NCI-H187 (cell line): ENCODE measurements at regions not wholly inside any gene's neighbourhood (a gene's known extent, or its start where the extent isn't known, plus 50 kb on each side); places are given as distances from the start of the nearest gene placed in this dataset.

Experiments used
- DNase-seq, 2 experiments: peaks; one replicate each; lab custom pipeline; 2025; lab: John Stamatoyannopoulos, UW

DNA sequence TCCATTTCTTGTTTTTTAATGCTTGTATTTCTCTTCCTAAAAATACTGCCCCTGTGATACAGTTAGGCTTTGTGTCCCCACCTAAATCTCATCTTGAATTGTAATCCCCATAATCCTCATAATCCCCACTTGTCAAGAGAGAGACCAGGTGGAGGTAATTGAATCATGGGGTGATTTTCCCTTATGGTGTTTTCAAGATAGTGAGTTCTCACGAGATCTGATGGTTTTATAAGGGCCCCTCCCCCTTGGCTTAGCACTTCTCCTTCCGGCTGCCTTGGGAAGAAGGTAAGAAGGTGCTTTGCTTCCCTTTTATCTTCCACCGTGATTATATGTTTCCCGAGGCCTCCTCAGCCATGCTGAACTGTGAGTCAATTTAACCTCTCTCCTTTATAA, 227.4 kb downstream of the MAN2A1 start:
- DNase-seq: no peak

DNA sequence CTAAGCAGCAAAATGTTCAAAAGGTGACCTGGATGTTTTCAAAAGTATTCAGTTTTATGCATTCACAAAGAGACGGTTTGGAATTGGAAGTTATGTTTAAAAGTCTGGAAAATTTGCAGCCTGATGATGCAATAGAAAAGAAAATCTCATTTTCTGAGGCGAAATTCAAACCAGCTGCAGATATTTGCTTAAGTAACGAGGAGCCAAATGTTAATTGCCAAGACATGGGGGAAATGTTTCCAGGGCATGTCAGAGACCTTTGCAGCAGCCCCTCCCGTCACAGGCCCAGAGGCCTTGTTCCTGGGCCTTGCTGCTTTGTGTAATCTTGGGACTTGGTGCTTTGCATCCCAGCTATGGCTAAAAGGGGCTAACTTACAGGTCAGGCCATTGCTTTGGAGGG, 228.2 kb downstream of the MAN2A1 start:
- no peak for DNase-seq

DNA sequence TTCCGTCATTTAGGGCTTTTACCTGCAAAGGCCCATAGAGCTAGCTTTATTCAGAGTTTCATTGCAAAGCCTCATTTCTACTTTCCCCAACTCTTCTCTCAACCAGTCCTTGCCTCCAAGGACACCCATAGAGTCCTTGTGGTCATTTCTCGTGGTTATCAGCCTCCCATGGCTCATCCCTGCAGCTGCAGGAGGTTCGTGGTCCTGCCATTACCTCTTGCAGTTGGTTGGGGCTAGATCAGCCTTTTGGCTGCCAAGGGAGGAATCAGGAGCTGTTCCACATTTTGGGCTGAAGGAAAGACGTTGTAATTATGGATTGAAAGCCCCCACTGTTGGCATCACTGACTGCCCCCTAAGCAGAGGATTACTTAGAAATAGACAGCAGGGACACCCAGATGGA, 231.0 kb downstream of the MAN2A1 start:
- DNase-seq: no peak

DNA sequence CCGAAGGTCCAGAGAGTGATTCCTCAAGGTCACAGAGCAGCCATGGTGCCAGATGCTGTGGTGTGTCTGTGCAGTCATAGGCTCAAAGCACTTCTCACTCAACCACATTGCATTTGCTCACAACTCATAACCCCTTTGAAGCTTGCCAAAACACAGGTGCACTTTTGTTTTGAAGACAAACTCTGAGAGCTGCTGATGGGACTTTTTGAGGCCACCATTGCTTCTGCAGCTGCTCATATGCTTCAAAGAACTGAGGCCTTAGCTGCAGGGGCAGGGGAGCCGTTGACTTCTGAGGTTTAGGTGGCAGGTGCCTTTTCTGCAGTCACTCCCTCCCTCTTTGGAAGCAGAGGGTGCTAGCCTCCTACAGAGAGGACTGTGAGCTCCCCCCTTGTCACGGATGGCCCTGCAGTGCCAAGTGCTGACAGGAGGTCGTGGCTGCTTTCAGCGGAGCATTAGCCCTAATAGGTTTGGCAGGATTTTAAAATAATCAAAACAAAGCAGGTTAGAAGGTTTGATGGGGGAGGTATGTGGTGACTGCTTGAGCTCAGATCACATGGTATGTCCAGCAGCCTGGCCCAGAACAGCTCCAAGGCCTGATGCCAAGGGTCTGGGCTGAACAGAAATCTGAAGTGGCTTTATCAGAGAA, 232.1 kb downstream of the MAN2A1 start:
- no peak for DNase-seq

DNA sequence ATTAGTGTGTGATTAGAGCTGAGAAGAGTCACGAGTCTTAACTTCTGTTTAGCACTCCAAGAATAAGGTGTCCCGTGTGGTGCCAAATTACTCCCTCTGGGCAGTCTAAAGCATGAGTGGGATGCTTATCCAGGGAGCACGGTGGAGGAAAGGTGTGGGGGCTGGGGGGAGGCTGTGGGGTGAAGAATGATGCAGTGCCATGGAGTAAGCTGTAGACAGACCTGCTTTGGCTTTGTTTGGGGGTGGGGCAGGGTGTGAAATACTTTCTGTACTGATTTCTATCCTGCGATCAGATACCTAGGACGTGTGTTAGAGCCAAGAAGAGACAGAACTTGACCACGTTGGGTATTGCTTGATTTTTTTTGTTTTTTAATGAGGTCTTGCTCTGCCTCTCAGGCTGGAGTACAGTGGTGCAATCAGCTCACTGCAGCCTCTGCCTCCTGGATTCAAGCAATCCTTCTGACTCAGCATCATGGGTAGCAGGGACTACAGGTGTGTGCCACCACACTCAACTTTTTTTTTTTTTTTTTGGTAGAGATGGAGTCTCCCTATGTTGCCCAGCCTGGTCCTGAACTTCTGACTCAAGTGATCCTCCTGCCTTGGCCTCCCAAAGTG, 232.8 kb downstream of the MAN2A1 start:
- no peak for DNase-seq

DNA sequence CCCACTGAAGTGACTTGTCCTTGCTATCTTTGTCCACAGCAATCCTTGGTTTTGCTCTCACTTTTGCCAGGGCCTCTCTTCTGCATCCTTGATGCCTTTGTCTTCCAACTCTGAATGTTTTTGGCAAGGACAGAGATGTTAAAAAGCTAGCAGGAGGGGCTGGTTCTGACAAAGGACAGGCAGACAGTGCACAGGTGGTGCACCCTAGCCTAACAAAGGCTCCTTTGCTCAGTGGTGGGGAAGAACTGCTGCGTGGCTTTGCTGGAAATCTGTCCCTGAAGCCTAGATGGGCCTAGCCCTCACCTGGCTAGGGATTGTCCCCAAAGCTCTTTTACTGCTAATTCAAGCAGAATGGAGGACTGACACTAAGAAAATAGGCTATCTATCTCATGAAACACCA, 233.5 kb downstream of the MAN2A1 start:
- no peak for DNase-seq

DNA sequence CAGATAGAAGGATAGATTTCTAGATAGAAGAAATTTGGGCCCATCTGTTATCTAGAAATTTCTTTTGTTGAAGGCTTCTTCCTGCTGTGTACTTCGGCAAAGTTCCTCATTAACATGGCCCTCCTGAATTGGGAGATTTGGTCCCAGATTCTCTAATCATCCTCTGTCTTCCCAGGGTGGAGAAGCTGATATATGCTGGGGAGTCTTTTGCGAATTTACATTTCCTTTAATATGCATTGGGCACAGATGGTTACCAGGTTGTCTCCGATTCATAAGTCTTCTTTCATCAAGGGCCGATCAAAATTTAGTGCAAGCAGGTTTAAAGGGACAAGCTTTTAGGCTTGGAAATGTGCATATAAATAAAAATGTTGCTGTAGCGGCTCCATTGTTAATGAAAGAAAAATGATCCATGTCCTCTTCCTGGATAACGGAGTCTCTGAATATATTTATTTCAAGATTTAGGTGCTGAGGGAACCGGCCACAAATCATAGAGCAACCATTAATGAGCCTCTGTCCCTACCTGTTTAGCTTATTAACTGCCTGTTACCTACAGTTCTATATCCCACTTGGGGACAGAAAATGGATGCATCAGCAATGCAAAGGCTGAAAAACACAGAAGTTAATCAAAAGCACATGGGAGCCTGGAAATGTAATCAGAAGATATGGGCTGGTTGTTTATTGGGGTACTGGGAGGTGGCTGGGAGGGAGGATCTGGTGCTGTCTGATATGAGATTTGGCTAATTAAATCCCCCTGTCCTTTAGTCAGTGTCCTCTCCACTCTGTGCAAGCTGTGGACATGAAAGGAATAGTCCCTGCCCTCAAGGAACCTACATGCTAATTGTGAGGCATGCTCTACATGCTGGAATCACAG, 234.7 kb downstream of the MAN2A1 start:
- no peak for DNase-seq

DNA sequence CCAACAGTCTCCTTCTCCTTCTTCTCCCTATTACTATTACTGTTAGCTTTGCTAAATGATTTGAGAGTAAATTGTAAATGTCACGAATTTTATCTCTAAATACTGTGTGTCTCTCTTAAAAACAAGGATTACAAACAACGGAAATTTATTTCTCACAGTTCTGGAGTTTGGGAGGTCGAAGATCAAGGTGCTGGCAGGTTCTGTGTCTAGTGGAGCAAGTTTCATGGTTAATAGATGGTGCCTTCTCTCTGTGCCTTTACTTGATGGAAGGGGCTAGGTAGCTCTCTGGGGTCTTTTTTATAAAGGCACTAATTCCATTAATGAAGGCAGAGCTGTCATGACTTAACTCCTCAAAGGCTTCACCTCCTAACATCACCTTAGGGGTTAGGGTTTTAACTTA, 237.9 kb downstream of the MAN2A1 start:
- DNase-seq: no peak

DNA sequence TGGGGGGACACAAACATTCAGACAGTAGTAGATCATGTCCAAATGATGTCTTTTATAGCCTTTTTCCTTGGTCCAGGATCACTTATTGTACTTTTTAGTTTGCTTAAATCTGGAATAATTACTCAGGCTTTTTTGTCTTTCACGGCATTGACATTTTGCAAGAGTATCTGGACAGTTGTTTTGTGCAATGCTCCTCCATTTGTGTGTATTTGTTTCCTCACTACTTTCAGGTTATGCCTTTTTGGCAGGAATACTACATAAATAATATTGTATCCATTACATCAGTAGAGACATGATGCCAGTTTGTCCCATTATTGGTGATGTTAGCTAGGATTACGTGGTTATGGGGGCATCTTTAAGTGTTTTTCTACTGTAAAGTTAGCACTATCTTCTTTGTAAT, 238.3 kb downstream of the MAN2A1 start:
- no peak for DNase-seq

DNA sequence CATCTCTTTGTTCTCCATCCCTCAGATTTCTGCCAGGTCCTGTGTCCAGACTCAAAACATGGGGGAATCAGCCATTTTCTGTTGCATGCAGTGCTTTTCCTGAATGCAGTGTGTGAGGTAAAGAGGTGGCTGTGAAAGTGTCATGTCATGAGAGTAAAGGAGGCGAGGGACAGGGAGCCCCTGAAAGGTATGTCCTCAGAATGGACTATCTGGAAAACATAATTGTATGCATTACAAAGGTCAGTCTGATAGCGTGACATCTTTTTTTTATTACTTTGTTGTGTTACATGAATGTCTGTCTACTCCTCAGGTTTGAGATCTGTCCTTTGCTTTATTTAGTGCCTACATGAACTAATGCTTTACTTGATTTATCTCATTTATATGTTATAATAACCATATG, 239.1 kb downstream of the MAN2A1 start:
- no peak for DNase-seq

DNA sequence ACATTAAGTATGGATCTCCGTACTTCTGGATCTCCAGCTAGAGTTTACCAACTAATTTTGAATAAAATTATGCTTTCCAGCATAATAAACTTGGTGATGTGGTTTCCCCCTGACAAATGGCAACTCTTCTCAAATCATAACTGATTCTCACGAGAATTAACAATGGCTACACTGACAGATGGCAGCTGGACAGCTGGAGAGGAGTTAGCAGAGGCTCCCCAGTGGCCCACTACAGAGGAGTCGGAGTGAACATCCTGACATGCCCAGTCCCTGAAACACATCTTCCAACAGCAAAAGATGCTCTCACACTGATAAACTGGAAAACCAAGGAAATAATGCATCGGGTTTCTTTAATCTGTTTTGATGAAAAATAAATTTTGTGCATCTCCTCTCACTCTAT, 239.6 kb downstream of the MAN2A1 start:
- no peak for DNase-seq

DNA sequence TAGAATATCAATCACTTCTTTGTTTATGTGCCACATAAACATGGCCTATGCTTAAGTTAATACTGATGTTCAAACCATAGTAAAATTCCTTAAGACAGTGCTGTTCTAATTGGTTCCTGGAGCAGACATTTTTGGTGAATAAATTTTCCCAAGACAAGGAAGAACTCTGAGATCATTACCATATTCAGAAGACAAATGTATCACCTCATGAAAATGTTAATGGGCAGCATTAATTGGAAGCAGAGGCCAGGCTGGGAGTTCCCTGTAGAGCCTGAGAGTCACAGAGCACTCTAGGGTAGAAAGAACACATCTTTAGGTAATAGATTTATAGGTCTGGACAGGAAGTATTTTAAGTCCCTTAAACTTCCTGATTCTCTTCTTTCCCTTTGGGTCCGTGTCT, 240.2 kb downstream of the MAN2A1 start:
- no peak for DNase-seq

DNA sequence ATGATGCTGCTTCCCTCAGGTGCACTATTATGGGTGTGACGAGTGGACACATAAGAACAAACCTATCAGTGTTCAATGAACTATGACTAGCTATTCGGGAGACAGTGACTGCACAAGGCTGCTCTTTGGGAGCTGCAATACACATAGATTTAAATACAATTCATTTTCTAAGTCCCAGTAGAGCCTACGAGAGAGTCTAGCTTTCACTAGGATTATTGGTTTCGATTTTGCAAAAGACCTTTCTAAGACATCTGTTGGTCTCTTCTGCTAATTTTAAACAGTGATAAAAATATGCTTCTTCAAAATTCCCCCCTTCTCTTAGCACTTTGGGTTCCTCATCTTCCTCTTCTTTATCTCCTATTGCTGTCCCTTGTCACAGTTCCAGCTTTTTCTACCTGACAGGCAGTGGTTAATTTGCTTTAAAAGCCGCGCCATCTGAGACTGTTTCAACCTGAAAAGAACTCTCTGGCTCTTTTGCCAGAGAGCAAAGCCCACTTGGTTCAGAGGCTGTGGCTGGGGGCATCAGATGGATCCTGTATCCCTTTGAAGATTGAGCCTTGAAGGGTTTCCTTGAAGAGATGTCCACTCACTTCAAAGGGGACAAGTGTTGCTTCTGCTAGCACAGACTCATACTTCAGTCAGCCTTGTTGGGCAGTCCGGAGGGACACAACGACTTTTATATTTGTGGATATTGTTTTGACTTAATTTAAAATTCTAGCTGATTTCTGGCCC, 241.5 kb downstream of the MAN2A1 start:
- DNase-seq: no peak

DNA sequence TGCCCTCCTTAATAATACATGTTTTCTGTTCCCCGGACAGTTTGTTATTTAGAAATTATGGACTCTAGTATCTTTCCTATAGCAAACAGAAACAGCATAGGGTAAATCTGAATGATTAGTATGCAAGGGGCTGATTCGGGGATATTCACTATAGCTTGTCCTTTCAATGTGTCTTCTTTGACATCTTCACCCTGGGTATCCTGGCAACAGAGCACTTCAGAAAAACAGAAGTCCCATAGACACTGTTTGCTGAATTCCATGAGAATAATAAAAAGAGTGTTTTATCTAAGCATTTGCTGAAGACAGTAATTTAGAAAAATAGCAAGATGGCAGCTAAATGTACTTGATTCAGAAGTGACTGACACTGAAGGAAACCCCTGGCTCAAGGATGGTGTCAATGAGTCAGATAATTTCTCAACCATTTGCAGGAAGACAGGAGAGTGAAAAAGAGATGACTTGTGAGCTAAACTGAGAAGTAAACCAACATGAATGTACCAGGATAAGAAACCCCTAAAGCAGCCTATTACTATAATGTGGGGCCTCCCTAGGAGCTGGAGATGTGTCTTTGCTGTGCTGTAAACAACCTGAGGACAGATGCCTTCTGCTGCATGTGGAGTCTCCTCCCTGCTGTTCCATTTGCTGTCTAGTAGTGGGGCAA, 246.2 kb downstream of the MAN2A1 start:
- no peak for DNase-seq

DNA sequence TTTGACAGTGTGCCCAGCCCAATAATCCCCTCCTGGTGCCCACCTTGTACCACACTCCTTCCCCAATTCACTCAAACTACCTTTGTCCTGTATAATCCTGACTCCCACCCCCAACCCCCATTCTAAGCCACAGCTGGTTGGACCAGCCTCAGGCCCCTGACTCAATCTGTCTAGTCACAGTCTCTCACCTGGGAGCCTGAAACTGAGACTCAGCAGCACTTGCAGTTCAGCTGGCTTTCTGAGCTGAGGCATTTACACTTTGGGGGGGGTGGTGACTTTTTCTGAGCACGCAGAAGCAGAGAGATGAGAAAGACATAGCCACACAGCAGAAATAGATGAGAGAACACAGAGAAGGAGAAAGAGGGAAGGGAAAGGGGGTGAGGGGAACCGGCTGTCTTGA, 247.3 kb downstream of the MAN2A1 start:
- DNase-seq: no peak

DNA sequence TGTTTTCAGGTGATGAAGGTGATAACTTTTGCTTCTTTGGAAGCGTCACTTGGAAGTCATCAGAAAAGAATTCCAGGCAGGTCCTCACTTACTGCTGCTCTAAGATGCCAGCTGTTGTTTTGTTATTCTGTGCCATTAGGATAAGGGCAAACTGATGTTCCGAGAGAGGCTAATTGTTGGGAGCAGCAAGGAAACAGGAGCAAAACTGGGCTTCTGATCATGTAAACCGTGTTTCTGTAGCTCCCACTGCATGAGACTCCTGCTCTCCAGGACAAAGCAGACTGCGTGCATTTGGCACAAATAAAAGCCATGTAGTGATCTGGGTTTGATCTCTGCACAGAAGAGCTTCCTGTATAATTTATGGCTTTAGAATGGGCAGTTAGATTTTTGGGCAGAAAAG, 248.2 kb downstream of the MAN2A1 start:
- no peak for DNase-seq

DNA sequence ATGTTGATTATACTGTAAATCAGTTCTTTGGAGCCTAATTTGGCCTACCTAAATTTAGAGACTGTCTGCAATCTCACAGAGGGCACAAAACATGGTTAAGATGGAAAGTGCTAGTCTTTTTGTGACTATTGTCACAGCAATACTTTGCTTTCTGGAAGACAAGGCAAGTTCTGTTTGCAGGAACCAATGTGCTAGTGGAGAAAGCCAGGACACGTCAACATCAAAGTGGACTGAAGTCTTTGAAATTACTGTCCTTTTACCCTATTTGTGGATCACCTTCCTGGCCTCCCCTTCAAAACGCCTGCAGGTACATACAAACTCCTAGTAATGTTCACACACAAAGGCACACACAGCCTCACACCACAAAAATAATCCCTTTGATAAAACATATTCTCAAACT, 248.7 kb downstream of the MAN2A1 start:
- DNase-seq: no peak

DNA sequence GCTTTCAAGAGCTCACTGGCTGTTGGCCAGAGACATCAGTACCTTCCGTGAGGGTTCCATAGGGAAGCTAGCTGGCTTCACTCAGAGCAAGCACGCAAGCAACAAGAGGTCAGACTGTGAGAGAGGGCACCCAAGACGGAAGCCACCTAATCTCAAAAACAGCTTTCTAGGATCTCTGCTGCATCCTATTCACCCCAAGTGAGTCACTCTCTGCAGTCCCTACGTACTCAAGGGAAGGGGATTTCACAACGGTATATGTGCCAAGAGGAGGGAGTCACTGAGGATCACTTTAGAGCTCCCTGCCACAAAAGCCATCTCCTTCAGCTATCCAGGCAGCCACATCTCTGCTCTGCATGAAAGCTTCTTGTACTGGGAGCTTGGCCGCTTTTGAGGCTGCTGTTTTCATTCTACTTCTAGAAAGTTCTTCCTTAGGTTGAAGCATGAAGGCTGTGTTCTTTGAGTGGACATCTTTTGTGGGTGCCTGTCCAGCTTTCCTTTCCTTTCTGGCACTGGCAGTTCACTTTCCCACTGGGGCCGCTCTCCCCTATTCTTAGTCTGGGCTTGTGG, 249.5 kb downstream of the MAN2A1 start:
- DNase-seq: no peak

DNA sequence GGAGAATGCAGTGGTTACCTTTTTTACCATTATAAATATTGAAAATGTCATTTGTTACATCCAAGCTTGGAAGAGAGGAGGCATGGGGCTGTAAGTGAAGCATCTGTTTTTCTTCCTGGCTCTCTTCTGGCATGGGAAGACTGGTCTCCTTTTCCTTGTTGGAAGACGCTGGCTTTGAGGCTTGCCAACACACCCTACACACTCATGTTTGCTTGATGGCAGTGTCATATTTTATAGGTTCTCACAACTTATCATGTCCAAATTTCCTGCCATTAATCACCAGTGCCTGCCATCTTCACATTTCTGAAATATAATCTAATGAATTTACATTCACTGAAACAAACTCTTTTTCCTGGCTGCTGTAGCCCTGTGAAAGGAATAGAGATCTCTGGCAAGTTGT, 252.9 kb downstream of the MAN2A1 start:
- no peak for DNase-seq

DNA sequence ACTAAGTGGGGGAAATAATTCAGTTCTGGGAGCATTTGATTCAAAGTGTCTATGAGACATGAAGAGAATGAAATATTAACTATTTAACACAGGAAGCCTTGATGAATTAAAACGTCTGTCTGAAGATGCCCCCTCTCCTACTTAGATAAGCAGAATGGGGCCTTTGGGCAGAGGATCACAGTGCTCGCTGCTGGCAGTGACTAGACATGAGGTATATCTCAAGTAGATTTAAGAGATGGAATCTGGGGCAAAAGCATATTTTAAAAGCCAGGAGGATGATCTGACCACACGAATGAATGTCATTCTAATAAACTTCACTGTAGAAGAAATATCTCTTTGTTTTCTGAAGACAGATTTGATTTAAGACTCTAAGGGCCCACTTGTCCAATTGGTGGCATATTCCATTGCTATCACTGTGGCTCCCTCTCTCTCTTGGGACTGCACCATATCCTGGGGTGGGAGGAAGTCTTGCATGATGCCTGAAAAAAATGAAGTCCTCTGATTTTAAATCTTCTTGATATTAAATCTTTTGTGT, 254.0 kb downstream of the MAN2A1 start:
- DNase-seq: no peak

DNA sequence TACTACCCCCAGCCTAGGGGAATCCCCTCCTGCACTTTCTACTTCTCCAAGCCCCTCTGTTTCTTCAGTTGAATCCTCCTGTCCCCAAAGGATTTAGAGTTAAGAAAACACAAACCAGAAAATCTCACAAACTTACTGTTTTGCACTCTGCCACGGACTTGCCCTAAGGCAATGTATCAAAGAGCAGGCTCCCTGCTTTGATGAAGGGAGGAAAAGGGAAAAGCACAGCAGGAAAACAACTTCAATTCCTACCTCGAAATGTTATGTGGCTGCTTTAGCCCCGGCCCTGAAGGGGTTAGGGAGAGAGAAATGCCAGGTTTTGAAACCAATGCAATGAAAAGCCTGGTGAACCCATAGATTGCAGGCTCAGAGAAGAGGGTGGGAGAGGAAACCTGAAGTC, 254.7 kb downstream of the MAN2A1 start:
- no peak for DNase-seq
